H1 (cell line): ENCODE measurements at regions not wholly inside any gene's neighbourhood (a gene's known extent, or its start where the extent isn't known, plus 50 kb on each side); places are given as distances from the start of the nearest gene placed in this dataset.

ENCODE experiments used
- BRCA1 ChIP-seq: IDR thresholded peaks from 2 replicates; pipeline ENCODE4 v1.6.1; 2012; ENCODE audit warnings: low read depth, low read length, improper control_type of control experiment
- EZH2 ChIP-seq: fragments of 200-600 bp; sonication (generic); IDR thresholded peaks from 2 replicates; pipeline ENCODE4 v1.7.1; 2012; ENCODE audit warnings: low read depth, mild to moderate bottlenecking, moderate library complexity, low read length, inconsistent platforms; ENCODE audit not compliant: severe bottlenecking
- TAF7 ChIP-seq: optimal IDR thresholded peaks from 2 replicates; pipeline ENCODE3; 2011; ENCODE audit warnings: low read depth, mild to moderate bottlenecking, inconsistent platforms, low read length, moderate library complexity, borderline replicate concordance
- TF ChIP-seq, protein P1 (sequence below): IDR thresholded peaks from 2 replicates; pipeline ENCODE4 v1.6.1; 2011; ENCODE audit warnings: low read depth, mild to moderate bottlenecking, low read length; ENCODE audit not compliant: insufficient read depth

DNA sequence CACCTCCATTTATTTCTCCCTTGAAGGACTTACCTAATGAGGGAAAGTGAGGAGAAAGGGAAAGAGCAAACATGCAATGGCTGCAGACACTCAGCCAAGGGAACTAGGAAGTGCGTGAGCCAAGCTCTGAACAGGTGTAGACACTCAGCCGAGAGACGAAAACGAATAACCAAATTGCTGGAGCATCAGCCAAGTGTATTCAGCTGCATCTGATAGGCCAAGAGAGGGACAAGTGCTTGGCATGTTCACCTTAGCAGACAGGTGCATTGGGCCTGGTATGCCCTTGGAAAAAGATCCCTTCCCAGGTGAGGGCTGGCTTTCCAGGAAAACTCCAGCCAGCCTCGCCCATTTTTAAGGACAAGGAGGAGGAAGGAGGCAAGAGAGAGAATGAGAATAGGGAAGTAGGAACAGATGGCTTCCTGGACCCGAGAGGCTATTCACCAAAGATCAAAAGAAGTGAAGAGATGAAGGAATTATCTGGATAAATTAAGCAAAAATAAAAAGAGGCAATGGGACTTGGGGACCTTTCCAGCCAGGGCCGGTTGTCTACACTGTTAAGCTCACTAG lies 184.7 kb downstream of the TOMM20 start (continued):
- TF ChIP-seq EZH2 = no peak
- TF ChIP-seq TAF7 = no peak
- TF ChIP-seq BRCA1 = no peak
- TF ChIP-seq, protein P1, sequence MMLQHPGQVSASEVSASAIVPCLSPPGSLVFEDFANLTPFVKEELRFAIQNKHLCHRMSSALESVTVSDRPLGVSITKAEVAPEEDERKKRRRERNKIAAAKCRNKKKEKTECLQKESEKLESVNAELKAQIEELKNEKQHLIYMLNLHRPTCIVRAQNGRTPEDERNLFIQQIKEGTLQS = no peak
- TF ChIP-seq, all 59 proteins: peak for 0
